ENCODE measurements at regions not wholly inside any gene's neighbourhood (a gene's known extent, or its start where the extent isn't known, plus 50 kb on each side); places are given as distances from the start of the nearest gene placed in this dataset.

GRCh38 chr7:115153769-115154477, 232.0 kb downstream of the MDFIC start:
- Histone ChIP-seq H3K36me3 (ENCODE audit: insufficient read depth, low read length) (no peaks in the 10 kb centered on the region), H3K27ac (ENCODE audit: low read depth, low read length, poor library complexity, severe bottlenecking) (no peak overlapping the region), H3K4me1 (ENCODE audit: insufficient read depth, low read length, severe bottlenecking) (no peaks in the 10 kb centered on the region), H3K4me2 (ENCODE audit: low read length) (no peak overlapping the region), H3K4me3 (ENCODE audit: low read depth, low read length, poor library complexity, severe bottlenecking) (no peak overlapping the region), H3F3A (ENCODE audit: insufficient read depth, low read length) (no peaks in the 10 kb centered on the region), H3K9ac (ENCODE audit: low read length) (no peak overlapping the region), H3K9me3 (ENCODE audit: low read length) (no peaks in the 10 kb centered on the region), H3K79me2 (ENCODE audit: insufficient read depth, low read length) (no peaks in the 10 kb centered on the region), H2AFZ (ENCODE audit: low read length) (no peak overlapping the region), H3K27me3 (ENCODE audit: insufficient read depth, low read length) (no peaks in the 10 kb centered on the region), H3K9me2 (ENCODE audit: low read depth, low read length) (no peaks in the 10 kb centered on the region), H4K20me1 (ENCODE audit: insufficient read depth, low read length) (no peaks in the 10 kb centered on the region)
- TF ChIP-seq, protein P1, sequence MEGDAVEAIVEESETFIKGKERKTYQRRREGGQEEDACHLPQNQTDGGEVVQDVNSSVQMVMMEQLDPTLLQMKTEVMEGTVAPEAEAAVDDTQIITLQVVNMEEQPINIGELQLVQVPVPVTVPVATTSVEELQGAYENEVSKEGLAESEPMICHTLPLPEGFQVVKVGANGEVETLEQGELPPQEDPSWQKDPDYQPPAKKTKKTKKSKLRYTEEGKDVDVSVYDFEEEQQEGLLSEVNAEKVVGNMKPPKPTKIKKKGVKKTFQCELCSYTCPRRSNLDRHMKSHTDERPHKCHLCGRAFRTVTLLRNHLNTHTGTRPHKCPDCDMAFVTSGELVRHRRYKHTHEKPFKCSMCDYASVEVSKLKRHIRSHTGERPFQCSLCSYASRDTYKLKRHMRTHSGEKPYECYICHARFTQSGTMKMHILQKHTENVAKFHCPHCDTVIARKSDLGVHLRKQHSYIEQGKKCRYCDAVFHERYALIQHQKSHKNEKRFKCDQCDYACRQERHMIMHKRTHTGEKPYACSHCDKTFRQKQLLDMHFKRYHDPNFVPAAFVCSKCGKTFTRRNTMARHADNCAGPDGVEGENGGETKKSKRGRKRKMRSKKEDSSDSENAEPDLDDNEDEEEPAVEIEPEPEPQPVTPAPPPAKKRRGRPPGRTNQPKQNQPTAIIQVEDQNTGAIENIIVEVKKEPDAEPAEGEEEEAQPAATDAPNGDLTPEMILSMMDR (IDR thresholded peaks at IDR 0.05; ENCODE audit: low read length) = no peak
- TF ChIP-seq EZH2 (IDR thresholded peaks at IDR 0.05; ENCODE audit: borderline replicate concordance, low read length) = no peak

DNA sequence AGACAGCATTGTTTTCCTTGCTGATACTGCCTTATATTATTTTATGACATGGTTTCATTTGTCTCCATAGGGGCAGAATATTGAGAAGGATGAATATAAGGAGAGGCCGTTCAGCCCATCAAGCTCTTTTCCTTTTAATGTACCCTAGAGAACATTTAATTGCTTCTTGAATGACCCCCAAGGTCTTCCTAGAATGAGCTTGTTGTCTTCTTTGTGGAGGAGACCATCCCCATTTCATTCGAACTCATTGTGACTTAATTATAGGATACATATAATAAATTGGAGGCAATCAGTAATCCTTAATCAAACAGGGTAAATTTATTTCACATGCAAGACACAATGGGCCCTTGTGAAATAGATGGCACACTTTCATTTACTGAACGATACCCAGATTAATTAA, 231.3 kb downstream of the MDFIC start:
- H3K4me3 ChIP-seq (ENCODE audit: low read depth, low read length, poor library complexity, severe bottlenecking) = no peak overlapping the region
- H3K27ac ChIP-seq (ENCODE audit: low read depth, low read length, poor library complexity, severe bottlenecking) = no peak overlapping the region
- no peak for TF ChIP-seq EZH2 (IDR thresholded peaks at IDR 0.05; ENCODE audit: borderline replicate concordance, low read length)
- TF ChIP-seq, protein P1 (IDR thresholded peaks at IDR 0.05; ENCODE audit: low read length) = no peak

GRCh38 chr7:115146148-115146547, 224.3 kb downstream of the MDFIC start:
- H3K4me2 ChIP-seq (ENCODE audit: low read length) = no peak overlapping the region
- no peak for TF ChIP-seq EZH2 (IDR thresholded peaks at IDR 0.05; ENCODE audit: borderline replicate concordance, low read length)
- TF ChIP-seq, protein P1 (IDR thresholded peaks at IDR 0.05; ENCODE audit: low read length) = no peak
- no peaks in the 10 kb centered on the region for H3K27me3 ChIP-seq (ENCODE audit: insufficient read depth, low read length)
- no peaks in the 10 kb centered on the region for H3F3A ChIP-seq (ENCODE audit: insufficient read depth, low read length)
- H3K4me3 ChIP-seq (ENCODE audit: low read depth, low read length, poor library complexity, severe bottlenecking) = no peak overlapping the region
- H3K9ac ChIP-seq (ENCODE audit: low read length) = no peak overlapping the region
- no peak overlapping the region for H2AFZ ChIP-seq (ENCODE audit: low read length)
- H3K79me2 ChIP-seq (ENCODE audit: insufficient read depth, low read length) = no peaks in the 10 kb centered on the region
- no peaks in the 10 kb centered on the region for H3K9me2 ChIP-seq (ENCODE audit: low read depth, low read length)
- no peaks in the 10 kb centered on the region for H3K9me3 ChIP-seq (ENCODE audit: low read length)
- H3K36me3 ChIP-seq (ENCODE audit: insufficient read depth, low read length) = no peaks in the 10 kb centered on the region
- no peak overlapping the region for H3K27ac ChIP-seq (ENCODE audit: low read depth, low read length, poor library complexity, severe bottlenecking)
- no peaks in the 10 kb centered on the region for H3K4me1 ChIP-seq (ENCODE audit: insufficient read depth, low read length, severe bottlenecking)
- no peaks in the 10 kb centered on the region for H4K20me1 ChIP-seq (ENCODE audit: insufficient read depth, low read length)

More for the DNA sequence above, 231.3 kb downstream of the MDFIC start:
- H3K9me2 ChIP-seq (ENCODE audit: low read depth, low read length) = no peaks in the 10 kb centered on the region
- H3K36me3 ChIP-seq (ENCODE audit: insufficient read depth, low read length) = no peaks in the 10 kb centered on the region
- no peak overlapping the region for H2AFZ ChIP-seq (ENCODE audit: low read length)
- no peaks in the 10 kb centered on the region for H3K4me1 ChIP-seq (ENCODE audit: insufficient read depth, low read length, severe bottlenecking)
- H3K79me2 ChIP-seq (ENCODE audit: insufficient read depth, low read length) = no peaks in the 10 kb centered on the region
- H3K27me3 ChIP-seq (ENCODE audit: insufficient read depth, low read length) = no peaks in the 10 kb centered on the region
- H3F3A ChIP-seq (ENCODE audit: insufficient read depth, low read length) = no peaks in the 10 kb centered on the region
- no peak overlapping the region for H3K9ac ChIP-seq (ENCODE audit: low read length)
- H3K4me2 ChIP-seq (ENCODE audit: low read length) = no peak overlapping the region
- no peaks in the 10 kb centered on the region for H4K20me1 ChIP-seq (ENCODE audit: insufficient read depth, low read length)
- no peaks in the 10 kb centered on the region for H3K9me3 ChIP-seq (ENCODE audit: low read length)

Data from OCI-LY1 (cell line).